ENCODE measurements at regions not wholly inside any gene's neighbourhood (a gene's known extent, or its start where the extent isn't known, plus 50 kb on each side); places are given as distances from the start of the nearest gene placed in this dataset.

DNA sequence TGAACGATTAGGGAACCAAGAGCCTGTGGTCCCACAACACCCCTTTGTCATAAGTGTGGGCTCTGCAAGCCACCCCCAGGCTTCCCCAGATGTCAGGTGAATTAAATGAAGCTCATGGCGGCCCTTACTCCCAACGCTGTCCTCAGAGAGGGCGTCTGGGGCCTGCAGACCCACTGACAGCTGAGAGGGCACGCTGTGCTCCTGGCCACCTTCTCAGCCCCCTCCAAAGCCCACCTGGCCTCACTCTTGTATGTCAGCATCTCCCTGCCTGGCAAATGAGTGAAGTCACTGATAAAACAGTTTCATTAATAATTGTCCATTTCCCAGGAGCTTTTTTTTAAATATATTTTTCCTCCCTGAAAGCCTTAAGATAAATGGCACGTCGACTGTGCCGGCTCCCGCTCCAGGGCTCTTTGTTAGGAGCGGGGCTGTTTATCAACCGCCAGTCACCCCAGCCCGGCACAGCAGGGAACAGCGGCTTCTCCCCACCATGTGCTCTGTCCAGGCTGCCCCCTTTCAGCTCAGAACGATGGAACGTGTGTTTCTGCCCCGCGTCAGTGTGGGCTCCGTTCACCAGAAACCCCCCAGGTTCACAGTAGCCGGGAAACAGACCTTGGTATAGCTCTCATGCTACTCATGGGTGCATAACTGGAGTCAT is 94.7 kb upstream of the SFSWAP start:
- intact Hi-C loops (cut with DNase I; ENCODE audit: low total_unique reads): no loop called here
- 61 to 64% methylated on average over 19 of the region's 19 CpGs for WGBS, 2 donors
- no peak for TF ChIP-seq POLR2A (IDR thresholded peaks at IDR 0.05)
- TF ChIP-seq, protein P1, sequence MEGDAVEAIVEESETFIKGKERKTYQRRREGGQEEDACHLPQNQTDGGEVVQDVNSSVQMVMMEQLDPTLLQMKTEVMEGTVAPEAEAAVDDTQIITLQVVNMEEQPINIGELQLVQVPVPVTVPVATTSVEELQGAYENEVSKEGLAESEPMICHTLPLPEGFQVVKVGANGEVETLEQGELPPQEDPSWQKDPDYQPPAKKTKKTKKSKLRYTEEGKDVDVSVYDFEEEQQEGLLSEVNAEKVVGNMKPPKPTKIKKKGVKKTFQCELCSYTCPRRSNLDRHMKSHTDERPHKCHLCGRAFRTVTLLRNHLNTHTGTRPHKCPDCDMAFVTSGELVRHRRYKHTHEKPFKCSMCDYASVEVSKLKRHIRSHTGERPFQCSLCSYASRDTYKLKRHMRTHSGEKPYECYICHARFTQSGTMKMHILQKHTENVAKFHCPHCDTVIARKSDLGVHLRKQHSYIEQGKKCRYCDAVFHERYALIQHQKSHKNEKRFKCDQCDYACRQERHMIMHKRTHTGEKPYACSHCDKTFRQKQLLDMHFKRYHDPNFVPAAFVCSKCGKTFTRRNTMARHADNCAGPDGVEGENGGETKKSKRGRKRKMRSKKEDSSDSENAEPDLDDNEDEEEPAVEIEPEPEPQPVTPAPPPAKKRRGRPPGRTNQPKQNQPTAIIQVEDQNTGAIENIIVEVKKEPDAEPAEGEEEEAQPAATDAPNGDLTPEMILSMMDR (IDR thresholded peaks at IDR 0.05): no peak
- no peak overlapping the region for H3K4me3 ChIP-seq (ENCODE audit: low read depth, poor library complexity, severe bottlenecking)
- no peak for DNase-seq (ENCODE audit: low spot score in 2 of 2)

DNA sequence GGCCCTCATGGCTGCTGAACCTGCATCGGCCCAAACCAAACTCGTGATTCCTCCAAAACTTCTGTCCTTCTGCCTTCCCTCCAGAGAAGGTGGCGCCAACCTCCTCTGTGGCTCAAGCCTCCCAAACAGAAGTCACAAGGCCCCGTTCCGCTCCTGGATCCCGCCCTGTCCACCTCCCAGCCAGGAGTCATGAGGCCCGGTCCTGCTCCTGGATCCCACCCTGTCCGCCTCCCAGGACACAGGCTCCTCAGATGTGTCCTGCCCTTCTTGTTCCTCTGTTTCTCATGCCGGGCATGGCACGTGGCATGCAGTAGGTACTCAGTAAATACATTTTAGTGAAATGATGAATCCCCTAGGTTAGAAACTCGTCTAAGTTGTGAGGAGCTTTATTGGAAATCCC is 94.2 kb upstream of the SFSWAP start:
- TF ChIP-seq POLR2A (IDR thresholded peaks at IDR 0.05): no peak
- TF ChIP-seq, protein P1 (IDR thresholded peaks at IDR 0.05): no peak
- WGBS, 2 donors: 80 to 85% methylated on average over 9 to 10 of the region's 11 CpGs
- no peak overlapping the region for H3K4me3 ChIP-seq (ENCODE audit: low read depth, poor library complexity, severe bottlenecking)
- intact Hi-C loops (cut with DNase I; ENCODE audit: low total_unique reads): no loop called here
- no peak for DNase-seq (ENCODE audit: low spot score in 2 of 2)

DNA sequence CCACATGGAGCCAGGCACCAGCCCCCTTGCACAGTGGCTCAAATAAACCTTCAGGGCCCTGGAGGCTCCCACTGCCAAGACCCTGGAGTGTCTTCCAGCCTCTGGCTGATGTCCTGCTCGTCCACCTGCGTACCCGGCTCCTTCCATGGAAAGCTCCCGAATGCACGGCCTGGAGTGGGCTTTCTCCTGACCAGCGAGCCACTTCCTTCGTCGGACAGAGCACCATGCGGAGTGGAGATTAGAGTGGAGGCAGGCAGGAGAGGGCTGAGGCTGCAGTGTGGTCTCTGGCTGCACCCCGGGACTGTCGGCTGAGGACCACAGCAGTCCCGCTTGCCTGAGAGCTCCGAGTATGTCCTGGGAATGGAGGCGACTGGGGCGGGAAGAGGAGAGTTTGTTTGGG is 93.7 kb upstream of the SFSWAP start:
- no peak overlapping the region for H3K4me3 ChIP-seq (ENCODE audit: low read depth, poor library complexity, severe bottlenecking)
- WGBS, 2 donors: 94% methylated on average over 15 of the region's 15 CpGs
- intact Hi-C loops (cut with DNase I; ENCODE audit: low total_unique reads): no loop called here
- DNase-seq (ENCODE audit: low spot score in 2 of 2): no peak
- TF ChIP-seq, protein P1 (IDR thresholded peaks at IDR 0.05): no peak
- no peak for TF ChIP-seq POLR2A (IDR thresholded peaks at IDR 0.05)

DNA sequence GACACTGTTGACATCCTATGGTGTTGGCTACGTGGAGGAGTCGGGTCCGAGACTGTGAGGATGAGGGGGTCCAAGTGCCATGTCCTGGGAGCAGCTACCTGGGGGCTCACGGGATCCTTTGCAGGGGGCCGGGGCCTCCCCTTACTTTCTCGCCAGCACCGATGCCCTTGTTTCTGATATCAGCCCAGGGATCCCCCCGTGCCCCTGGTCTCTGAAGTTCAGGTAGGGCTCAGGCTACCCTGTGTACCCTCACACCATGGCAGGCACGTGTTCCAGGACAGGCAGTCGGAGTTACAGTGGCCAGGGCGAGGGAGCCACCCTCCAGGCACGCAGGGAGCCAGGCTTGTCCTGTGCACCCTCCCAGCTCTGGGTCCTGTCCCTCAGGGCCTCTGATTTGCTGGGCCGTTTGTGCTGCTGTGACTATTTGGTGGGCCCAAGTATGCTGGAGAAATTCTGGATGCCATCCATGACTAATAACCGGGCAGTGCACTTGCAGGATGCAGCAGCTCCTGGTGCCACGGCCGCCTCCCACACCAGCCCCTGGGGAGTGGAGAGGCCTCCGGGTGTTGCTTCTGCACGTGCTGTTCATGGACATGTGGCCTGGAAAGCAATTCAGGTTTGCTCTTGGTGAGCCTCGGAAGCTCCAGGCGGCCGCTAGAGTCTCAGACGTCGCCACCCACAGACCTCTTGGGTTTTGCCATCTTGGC is 93.1 kb upstream of the SFSWAP start:
- DNase-seq (ENCODE audit: low spot score in 2 of 2): no peak
- no peak overlapping the region for H3K4me3 ChIP-seq (ENCODE audit: low read depth, poor library complexity, severe bottlenecking)
- intact Hi-C loops (cut with DNase I; ENCODE audit: low total_unique reads): no loop called here
- 76 to 85% methylated on average over 13 to 23 of the region's 23 CpGs for WGBS, 2 donors
- TF ChIP-seq, protein P1 (IDR thresholded peaks at IDR 0.05): no peak
- TF ChIP-seq POLR2A (IDR thresholded peaks at IDR 0.05): no peak

DNA sequence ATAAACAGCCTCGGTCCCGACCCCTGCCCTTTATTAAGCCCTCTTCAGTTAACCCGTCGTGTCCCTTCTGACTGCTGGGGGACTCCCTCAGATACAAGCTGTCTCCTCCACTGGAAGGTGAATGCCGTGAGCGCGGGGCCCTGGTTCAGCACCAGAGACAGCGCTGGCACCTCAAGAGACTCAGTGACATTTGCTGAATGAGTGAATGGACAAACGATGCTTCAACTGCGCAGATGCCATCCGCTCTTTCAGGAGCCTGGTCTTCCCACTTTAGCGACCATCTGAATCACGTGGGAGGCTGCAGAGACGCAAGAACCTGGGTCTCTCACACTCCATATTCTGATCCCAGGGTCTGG is 92.6 kb upstream of the SFSWAP start:
- H3K4me3 ChIP-seq (ENCODE audit: low read depth, poor library complexity, severe bottlenecking): no peak overlapping the region
- 18 to 21% methylated on average over 14 of the region's 14 CpGs for WGBS, 2 donors
- no peak for TF ChIP-seq POLR2A (IDR thresholded peaks at IDR 0.05)
- TF ChIP-seq, protein P1 (IDR thresholded peaks at IDR 0.05): no peak
- intact Hi-C loops (cut with DNase I; ENCODE audit: low total_unique reads): no loop called here
- no peak for DNase-seq (ENCODE audit: low spot score in 2 of 2)

Data from lower leg skin (tissue), 4 donors.